ENCODE measurements at regions not wholly inside any gene's neighbourhood (a gene's known extent, or its start where the extent isn't known, plus 50 kb on each side); places are given as distances from the start of the nearest gene placed in this dataset.
A peak's percentile ranks its signal among the peaks of the same experiment; 100 is the strongest.

- Histone ChIP-seq H3K27ac (replicated peaks in 1 of 4) (no peak overlapping the region), H3K9me3 (no peaks in the 10 kb centered on the region), H3K4me3 (no peak overlapping the region), H3K36me3 (no peaks in the 10 kb centered on the region), H3K4me1 (no peaks in the 10 kb centered on the region), H3K27me3 (no peaks in the 10 kb centered on the region)
- DNase-seq (ENCODE audit: extremely low spot score): no peak
- intact Hi-C loops (cut with DNase I): no loop called here
- no peak for TF ChIP-seq POLR2A (IDR thresholded peaks at IDR 0.05; ENCODE audit: low read depth)
- no peak for TF ChIP-seq POLR2AphosphoS5 (IDR thresholded peaks at IDR 0.05)
- no peak for TF ChIP-seq CTCF (IDR thresholded peaks at IDR 0.05)
- TF ChIP-seq EP300 (IDR thresholded peaks at IDR 0.05): no peak
- 45% methylated on average over 1 of the region's 1 CpG for WGBS
Measured at GRCh38 chrX:111007238-111007637, 88.8 kb upstream of the PAK3 start.

GRCh38 chrX:111006116-111006515, 89.9 kb upstream of the PAK3 start:
- Histone ChIP-seq H3K27ac (replicated peaks in 1 of 4) (no peak overlapping the region), H3K27me3 (no peaks in the 10 kb centered on the region), H3K4me1 (no peaks in the 10 kb centered on the region), H3K36me3 (no peaks in the 10 kb centered on the region), H3K9me3 (no peaks in the 10 kb centered on the region), H3K4me3 (no peak overlapping the region)
- WGBS: 68% methylated on average over 2 of the region's 2 CpGs
- TF ChIP-seq POLR2A (IDR thresholded peaks at IDR 0.05; ENCODE audit: low read depth): no peak
- no peak for TF ChIP-seq CTCF (IDR thresholded peaks at IDR 0.05)
- TF ChIP-seq POLR2AphosphoS5 (IDR thresholded peaks at IDR 0.05): no peak
- TF ChIP-seq EP300 (IDR thresholded peaks at IDR 0.05): no peak
- DNase-seq (ENCODE audit: extremely low spot score): no peak
- intact Hi-C loops (cut with DNase I): no loop called here

- WGBS: 67% methylated on average over 4 of the region's 4 CpGs
- Histone ChIP-seq H3K27ac (replicated peaks in 1 of 4) (no peak overlapping the region), H3K9me3 (no peaks in the 10 kb centered on the region), H3K27me3 (no peaks in the 10 kb centered on the region), H3K36me3 (no peaks in the 10 kb centered on the region), H3K4me1 (no peaks in the 10 kb centered on the region), H3K4me3 (no peak overlapping the region)
- intact Hi-C loops (cut with DNase I): no loop called here
- no peak for DNase-seq (ENCODE audit: extremely low spot score)
- TF ChIP-seq POLR2A (IDR thresholded peaks at IDR 0.05; ENCODE audit: low read depth) (no peak), POLR2AphosphoS5 (IDR thresholded peaks at IDR 0.05) (no peak), EP300 (IDR thresholded peaks at IDR 0.05) (no peak), CTCF (IDR thresholded peaks at IDR 0.05) (no peak)
Measured at GRCh38 chrX:111005166-111005565, 90.8 kb upstream of the PAK3 start.

- Histone ChIP-seq H3K36me3 (no peaks in the 10 kb centered on the region), H3K27ac (replicated peaks in 1 of 4) (no peak overlapping the region), H3K4me3 (no peak overlapping the region), H3K27me3 (no peaks in the 10 kb centered on the region), H3K9me3 (no peaks in the 10 kb centered on the region), H3K4me1 (no peaks in the 10 kb centered on the region)
- intact Hi-C loops (cut with DNase I): no loop called here
- no peak for DNase-seq (ENCODE audit: extremely low spot score)
- TF ChIP-seq POLR2AphosphoS5 (IDR thresholded peaks at IDR 0.05): no peak
- no peak for TF ChIP-seq EP300 (IDR thresholded peaks at IDR 0.05)
- TF ChIP-seq POLR2A (IDR thresholded peaks at IDR 0.05; ENCODE audit: low read depth): no peak
- no peak for TF ChIP-seq CTCF (IDR thresholded peaks at IDR 0.05)
- WGBS: 71% methylated on average over 4 of the region's 4 CpGs
Measured at GRCh38 chrX:111003118-111003517, 92.9 kb upstream of the PAK3 start.

GRCh38 chrX:110992611-110993010, 103.4 kb upstream of the PAK3 start:
- Histone ChIP-seq H3K27ac (replicated peaks in 1 of 4) (no peak overlapping the region), H3K36me3 (no peaks in the 10 kb centered on the region), H3K4me3 (no peak overlapping the region), H3K9me3 (no peaks in the 10 kb centered on the region), H3K4me1 (no peaks in the 10 kb centered on the region), H3K27me3 (no peaks in the 10 kb centered on the region)
- DNase-seq (ENCODE audit: extremely low spot score): no peak
- WGBS: 19% methylated on average over 8 of the region's 8 CpGs
- TF ChIP-seq POLR2AphosphoS5 (IDR thresholded peaks at IDR 0.05) (no peak), EP300 (IDR thresholded peaks at IDR 0.05) (no peak), CTCF (IDR thresholded peaks at IDR 0.05) (peak in 2 of 3 experiments; percentile 11 to 21)
- intact Hi-C loops (cut with DNase I): no loop called here
